Erythroblast (primary cell): ENCODE measurements at regions not wholly inside any gene's neighbourhood (a gene's known extent, or its start where the extent isn't known, plus 50 kb on each side); places are given as distances from the start of the nearest gene placed in this dataset.

Source experiments
- GATA1 ChIP-seq: IDR thresholded peaks from 2 replicates; pipeline ENCODE4 v1.6.1; 2011; ENCODE audit warnings: low read depth, mild to moderate bottlenecking, control low read depth, low read length, moderate library complexity
- POLR2A ChIP-seq: IDR thresholded peaks from 2 replicates; pipeline ENCODE4 v1.6.1; 2011; ENCODE audit warnings: mild to moderate bottlenecking, low read length

- TF ChIP-seq POLR2A (no peak), GATA1 (no peak)
Measured at GRCh38 chr20:59412875-59413284, 112.5 kb downstream of the EDN3 start.
